IPS-11a (cell line): ENCODE measurements at regions not wholly inside any gene's neighbourhood (a gene's known extent, or its start where the extent isn't known, plus 50 kb on each side); places are given as distances from the start of the nearest gene placed in this dataset.

Experiments
- H3K4me3 ChIP-seq: one replicate; pipeline ENCODE4 v1.5.1; 2013; ENCODE audit warnings: low read depth, low read length, control low read depth

DNA sequence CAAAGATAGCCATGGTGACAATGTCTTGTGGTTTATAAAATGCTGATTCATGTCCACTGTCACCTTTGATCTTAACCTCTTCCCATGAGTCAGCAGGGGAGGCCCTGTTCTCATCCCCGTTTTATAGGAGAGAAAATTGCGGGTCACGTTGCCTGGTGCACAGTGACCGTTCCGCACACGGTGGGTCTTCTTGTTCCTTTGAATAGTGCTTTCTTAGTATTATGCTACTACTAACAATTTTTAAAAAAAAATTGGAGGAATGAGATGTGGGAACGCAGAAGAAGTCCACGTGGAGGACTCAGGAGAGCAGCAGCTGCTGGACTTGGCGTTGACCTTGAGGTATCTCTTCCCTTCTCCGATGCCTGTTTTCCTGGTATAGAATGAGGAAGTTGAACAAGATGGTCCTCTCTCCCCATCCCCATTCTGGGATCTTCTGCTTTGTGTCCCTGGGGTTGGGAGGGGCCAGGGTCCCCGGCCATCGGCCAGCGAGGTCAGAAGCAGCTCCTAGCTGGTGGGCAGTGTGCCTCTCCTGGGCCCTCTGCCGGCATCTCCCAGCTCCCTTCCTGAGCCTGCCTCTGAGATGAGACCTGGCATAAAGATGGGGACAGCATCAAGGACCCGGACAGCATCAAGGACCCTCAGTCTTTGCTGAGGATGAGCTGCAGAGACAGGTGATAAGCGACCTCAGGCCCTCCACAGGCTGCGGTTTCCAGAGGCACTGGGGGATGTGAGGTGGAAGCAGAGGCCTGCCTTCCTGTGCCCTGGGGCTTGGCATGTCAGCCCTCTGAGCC is 143.9 kb downstream of the C9orf50 start:
- no peak overlapping the region for H3K4me3 ChIP-seq

DNA sequence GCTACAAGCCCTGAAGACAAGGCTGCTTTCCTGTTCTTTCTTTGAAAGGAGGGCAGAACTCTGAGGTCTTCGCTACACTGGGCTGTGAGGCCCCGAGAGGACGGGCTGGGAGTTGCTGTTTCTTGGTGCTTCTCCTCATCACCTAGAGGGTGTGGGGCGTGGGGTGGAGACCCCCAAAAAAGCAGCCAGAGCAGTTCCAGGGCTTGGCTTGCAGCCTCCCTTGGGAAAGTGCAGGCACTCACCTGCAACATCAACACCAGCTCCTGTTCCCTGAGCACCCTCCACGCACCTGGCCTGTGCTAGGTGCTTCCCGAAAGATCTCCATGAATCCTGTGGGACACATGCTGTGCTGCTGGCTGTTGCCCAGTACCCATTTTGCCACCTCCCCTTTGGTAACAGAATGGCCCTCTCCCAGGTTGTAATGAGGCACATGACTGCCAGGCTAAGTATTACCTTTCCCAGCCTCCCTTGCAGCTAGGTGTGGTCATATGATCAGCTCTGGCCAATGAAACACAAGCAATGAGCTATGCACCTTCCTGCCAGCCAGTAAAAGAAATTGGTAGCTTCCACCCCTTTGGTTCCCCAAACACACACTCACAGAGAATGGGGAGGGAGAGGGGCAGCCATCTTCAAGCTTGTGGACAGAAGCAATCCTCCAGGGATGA is 146.0 kb downstream of the C9orf50 start:
- no peak overlapping the region for H3K4me3 ChIP-seq

DNA sequence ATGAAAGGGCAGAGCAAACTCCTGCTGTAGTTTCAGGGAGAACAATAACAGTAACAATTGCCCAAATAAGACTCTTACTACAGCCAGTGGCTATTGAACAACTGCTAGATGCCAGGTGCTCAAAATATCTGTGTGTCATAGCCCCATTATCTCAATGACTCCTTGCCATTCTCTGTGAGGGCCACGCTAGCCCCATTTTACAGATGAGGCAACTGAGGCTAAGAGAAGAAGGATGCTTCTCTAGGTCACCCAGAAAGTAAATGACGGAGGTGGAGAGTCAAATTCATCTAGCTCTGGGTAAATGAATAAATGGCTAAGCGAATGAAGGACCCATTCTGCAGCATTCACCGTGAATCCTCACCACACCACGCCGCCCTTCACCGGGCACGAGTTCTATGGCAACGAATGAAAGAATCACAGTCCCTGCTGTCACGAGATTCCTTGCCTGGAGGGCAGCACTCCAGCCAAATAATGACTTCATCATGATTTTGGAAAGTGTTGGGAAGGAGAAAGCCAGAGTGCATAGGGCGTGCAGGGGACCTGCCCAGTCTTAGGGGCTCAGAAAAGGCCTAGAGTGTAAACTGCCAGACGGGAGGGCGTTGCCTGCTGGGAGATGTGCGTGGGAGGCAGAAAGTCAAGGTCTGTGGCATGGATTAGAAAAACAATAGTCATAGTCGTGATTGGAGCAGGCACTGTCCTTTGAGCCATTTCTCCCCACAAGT is 147.2 kb downstream of the C9orf50 start:
- no peak overlapping the region for H3K4me3 ChIP-seq

DNA sequence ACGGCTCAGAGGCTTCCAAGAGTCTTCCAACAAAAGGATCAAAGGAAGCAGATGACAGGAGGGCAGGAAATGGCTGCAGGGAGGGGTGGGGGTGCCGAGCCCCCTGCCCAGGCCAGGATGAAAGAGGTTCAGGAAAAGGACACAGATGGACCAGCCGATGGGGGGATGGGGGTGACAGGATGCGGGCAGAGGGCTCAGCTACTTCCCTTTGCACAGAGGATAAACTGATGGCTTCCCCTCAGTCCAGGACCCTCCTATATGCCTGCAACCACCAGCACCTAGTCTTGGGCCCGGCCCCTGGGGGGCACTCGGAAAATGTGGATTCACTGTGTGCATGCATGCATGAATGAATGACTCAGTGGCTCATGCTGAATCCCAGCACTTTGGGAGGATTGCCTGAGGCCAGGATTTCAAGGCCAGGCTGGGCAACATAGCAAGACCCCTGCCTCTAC is 148.2 kb downstream of the C9orf50 start:
- no peak overlapping the region for H3K4me3 ChIP-seq

DNA sequence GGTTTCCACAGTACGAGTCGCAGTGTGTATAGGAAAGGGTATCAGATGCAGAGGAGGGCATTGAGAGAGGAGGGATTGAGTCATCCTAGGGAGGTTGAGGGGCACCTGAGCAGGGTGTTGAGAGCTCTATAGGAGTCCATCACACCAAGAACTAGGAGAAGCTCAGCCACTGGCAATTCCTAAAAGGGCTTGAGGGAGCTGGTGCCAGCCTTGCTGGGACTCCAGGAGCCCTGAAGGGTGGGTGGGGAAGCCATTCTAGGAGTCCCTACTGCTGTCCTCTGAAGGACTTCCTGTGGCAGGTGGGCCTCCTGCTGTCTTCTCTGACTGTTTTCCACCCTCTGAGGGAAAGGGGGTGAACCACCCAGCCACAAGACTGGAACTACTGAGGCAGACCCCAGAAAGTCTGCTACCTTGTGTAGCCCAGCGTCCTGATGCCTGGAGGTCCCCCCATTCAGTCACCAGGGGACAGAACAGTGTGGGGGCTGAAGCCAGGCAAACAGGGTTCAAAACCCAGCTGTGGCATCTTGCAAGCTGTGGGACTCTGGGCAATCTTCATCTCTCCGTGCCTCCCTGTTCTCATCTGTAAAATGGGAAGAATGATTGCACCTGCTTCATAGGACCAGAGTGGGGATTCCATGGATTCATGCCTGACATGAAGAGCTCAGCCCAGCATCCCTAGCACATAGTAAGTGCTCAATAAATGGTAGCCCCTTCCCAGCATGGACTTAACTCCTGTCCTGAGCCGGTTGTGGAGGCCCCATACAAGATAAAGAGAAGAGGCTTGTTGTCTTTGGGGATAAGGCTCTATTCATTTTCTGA is 149.5 kb downstream of the C9orf50 start:
- no peak overlapping the region for H3K4me3 ChIP-seq

DNA sequence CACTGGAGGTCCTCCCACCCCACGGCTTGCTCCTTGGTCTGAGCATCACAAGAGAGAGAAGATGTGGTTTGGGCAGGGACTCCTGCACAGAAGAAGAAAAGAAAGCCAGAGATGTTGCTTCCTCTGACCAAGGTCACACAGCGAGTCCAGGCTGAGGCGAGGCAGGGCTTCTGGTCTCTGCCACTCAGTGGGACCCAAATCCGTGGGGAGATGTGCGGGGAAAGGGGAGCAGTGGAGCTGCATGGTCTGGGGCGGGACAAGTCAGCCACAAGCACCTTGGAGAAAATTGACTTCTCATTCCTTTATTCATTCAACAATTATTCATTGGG is 150.9 kb downstream of the C9orf50 start:
- H3K4me3 ChIP-seq, result no peak overlapping the region

DNA sequence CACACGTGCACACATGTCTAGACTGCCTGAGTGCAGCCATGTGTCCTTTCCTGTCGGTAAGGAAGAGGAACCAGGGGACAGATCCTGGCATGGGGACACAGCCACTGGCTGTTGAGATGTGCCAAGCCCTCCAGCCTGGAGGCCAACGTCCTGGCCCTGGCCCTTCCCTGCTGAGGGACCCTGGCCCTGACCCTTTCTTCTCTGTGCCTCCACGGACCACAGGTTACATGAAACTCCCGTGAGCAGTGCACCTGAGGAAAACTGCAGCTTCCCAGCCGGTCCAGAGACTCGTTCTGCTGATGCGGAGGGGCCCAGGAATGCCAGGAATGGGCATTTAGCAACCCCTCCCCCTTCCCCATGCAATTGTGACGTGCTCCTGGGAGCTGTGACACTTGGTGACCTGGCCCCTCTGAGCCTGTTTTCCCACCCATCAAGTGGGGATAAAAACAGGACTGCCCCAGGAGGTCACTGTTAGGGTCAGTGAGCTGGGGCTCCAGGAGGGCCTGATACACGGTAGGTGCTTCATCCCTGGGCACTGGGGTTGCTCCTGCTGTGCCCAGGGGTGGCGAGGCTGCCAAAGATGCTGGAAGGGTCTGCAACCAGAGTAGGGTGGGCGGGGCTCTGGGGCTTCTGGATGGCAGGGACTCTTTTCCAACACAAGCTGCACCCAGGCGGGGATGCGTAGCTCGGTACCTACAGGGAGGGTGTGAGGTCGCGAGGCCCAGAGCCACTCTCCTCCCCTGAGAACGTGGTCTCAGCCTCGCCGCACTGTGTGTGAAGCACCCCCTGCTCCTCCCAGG is 151.5 kb downstream of the C9orf50 start:
- no peak overlapping the region for H3K4me3 ChIP-seq

DNA sequence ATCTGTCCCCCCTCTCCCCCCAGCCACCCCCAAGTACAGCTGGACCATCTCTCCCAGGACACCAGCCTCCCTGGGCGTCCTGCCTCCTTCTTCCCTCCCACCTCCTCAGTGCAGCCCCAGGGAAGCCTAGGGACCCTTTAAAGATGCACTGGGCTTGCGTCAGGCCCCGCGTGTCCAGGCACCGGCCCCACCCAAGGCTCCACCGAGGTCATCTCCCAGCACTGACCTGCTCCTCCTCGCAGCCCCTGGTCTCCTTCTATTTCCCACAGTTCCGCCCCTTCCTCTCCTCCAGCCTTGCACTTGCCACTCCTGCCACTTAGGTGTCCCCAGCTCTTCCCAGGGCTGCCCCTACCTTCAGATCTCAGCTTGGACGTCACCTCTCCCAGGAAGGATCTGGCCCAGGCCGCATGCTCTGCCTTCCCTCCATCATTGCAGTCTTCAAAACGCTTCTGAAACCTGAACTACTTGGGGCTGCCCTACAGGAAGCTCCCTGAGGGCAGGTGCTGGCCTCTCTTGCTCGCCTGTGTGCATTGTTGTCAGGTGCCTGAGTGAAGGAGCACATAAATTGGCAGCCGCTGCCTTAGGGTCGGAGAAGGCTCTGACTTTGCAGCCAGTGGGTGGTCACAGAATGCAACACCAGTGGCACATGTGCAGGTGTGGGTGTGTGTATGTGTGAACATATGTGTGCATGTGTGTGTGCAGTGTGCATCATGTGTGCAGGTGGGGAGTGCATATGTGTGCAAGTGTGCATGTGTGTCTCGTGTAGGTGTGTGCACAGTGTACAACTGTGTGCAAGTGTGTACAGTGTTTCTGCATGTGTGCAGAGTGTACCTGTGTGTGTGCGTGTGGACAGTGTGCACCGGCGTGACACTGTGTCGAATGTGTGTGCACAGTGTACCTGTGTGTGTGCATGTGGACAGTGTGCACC is 152.9 kb downstream of the C9orf50 start:
- no peak overlapping the region for H3K4me3 ChIP-seq

DNA sequence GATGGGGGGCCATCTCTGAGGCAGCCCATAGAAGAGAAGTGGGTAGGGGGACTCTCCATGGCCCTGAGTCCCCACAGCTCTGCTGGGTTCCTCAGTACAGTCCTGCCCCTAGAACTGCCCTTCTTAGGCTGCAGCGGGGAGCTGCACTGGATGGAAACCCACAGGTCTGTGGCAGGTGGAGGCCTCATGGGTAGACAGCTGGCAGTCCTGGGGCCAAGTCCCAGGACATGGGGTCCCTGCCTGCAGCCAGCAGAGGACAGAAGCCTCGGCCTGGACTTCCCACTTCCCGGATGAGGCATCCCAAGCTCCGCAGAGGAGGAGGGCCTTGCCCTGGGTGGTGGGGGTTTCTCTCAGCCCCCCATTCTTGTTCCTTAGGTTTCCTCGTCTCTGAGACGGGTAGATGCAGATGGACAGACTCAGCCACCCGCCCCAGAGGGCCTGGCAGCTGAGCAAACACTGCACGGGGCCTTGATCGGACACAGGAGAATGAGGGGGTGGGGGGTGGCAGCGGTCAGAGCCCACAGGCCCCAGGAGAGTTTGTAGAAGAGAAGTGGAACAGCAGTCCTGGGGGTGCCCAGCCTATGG is 153.8 kb downstream of the C9orf50 start:
- H3K4me3 ChIP-seq, result no peak overlapping the region

DNA sequence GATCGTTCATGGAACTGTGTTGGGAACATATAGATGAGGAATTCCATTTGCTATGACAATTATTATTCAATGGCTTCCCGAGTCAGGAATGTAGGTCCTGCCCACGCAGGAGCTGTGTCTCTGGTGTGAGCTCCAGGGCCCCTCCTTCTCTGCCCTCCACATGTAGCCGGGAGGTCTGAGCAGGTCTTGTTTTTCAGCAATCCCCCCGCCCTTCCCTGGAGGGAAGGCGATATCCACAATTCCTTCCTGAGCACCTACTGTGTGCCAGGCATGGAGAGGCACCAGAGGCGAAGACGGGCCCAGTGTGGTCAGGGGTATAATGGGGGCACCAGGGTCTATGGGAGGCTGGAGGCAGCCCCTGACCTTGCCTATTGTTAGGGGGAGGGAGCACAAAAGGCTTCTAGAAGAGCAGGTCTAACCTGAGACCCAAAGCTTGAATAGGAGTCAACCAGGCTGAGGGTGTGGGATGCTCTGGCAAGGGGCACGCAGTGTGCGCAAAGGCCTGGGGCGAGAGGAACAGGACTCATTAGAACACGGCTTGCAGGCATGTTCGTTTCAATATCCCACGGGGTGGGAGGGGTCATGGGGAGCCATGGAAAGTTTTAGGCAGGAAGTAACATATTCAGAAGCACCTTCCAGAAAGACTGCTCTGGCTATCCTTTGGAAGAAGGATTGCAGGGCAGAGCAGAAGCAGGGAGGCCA is 154.9 kb downstream of the C9orf50 start:
- no peak overlapping the region for H3K4me3 ChIP-seq

DNA sequence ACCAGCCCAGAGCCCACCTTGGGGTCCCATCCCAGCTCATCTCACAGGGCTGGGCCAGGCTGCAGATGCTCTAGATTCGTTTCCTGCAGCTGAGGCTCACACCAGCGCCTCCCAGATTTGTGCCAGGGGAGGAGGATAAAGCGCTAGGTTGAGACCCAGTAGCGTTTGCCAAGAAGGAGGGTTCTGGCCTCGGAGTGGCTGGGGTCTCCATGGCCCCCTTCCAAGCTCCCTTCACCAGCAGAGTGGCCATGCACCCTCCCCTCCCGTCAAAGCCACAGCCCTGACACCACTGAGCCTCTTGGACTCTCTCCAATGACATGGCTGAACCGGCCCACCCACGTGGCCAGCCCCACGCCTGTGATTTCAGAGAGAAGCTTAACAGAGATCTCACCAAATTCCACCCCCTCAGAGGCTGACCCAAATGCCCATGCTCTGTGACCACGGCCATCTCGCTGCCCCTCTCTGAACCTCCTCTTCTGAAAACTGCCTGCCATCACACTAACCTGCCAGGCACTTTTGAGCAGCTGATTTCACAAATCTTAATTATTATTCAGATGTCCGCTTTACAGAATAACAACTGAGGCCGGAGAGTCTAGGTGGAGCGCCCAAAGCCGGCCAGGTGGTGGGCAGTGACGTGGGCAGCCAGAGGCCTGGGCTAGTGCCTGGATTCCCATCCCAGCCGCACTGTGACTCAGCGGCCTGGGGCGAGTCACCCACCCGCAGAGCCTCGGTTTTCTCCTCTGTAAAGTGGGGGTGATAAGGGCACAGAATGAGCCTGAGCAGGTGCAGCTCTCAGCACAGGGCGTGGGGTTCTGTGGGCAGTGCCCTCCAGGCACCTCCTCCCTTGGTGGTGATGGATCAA is 155.7 kb downstream of the C9orf50 start:
- H3K4me3 ChIP-seq, result no peak overlapping the region

DNA sequence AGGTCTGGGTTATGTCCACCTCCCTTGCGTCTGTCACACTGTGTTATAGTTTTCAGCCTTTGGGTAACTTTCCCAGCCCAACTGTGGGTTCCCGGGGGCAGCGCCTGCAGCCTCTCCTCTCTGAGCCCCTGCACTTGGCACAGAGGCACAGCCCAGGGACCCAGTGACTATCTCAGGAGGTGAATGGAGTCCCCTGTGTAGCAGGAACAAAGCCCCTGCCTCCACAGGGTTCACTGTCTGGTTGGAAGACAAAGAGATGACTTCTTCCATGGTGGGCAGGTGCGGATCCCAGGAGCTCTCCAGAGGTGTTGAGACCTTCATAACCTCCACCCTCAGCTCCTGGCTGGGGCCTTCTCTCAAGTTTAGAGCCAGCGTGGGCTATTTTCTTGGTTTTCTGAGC is 156.9 kb downstream of the C9orf50 start:
- no peak overlapping the region for H3K4me3 ChIP-seq

DNA sequence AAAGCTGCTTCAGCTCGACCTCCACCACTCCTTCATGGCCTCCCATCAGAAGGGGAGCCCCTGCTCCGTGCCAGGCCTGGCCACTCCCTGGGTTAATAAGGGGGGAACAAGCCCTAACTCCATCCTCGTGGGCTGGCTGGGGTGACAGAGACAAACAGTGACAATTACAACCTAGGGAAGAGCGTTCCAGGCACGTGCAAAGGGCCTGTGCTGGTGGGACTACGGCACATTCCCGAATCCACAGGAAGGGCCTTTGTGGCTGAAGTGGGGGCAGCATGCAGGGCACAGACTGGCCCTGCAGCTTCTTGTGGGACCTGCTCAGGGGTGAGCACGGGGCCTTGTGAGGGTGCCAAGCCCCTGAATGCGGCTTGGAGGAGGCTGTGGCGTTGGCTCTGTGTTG is 157.4 kb downstream of the C9orf50 start:
- H3K4me3 ChIP-seq, result no peak overlapping the region

DNA sequence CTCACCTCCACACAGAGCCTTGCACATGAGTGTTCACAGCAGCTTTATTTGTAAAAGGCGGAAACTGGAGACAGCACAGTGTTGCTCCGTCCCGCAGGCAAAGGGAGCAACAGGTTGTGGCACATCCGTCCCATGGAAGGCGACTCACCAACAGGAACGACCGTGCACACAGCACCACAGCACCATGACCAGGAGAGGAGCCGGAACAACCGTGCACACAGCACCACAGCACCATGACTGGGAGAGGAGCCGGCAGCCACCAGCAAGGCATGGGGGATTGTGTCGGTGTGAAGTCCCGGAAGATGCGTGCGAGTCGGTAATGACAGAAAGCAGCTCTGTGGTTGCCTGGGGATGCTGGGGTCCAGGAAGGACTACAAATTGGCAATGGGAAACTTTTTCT is 158.5 kb downstream of the C9orf50 start:
- H3K4me3 ChIP-seq, result no peak overlapping the region

DNA sequence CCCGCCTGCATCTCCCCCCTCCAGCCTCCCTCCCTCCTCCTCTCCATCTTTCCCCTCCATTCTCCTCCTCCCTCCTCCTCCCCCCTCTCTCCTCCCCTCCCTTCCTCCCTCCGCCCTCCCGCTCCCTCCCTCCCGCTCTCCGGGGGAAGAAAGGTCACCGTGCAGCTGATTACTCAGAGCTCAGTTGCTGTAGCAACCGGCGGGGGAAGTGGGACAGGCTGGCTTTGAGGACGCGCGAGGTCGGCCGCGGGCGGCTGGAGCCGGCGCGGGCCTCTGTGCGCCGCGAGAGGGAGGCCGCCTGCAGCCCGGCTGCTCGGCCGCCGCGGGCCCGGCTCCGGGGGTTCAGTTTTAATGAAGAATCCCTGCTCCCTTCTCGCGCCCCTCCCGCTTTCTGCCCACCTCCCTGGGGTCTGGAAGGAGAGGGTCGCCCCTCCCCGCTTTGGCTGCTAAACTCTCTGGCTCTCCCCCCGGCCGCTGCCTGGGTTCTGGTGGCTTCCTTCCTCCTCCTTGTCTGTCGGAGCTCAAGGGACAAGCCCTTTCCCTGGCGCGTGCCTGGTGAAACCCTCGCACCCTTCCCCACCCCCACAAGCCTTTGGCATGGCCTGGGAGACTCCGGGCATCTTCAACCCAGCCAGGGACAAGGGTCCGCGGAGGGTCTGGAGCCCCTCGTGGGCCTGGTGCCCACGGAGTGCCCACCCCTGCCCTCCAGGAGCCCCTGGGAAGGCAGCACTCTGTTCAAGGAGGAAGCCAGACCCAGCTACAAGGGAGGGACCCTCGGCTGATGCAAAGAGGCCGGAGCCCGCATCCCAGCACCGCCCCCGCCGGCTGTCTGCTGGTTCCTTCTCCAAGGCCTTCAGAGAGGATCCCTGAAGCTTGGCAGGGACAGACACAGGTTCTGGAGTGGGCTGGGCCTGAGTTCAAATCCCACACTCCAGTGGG is 160.3 kb downstream of the C9orf50 start:
- peak overlapping the region; percentile 34 for H3K4me3 ChIP-seq
